Peyer's patch (tissue), 4 donors: ENCODE measurements at regions not wholly inside any gene's neighbourhood (a gene's known extent, or its start where the extent isn't known, plus 50 kb on each side); places are given as distances from the start of the nearest gene placed in this dataset.
"Not testable (repeated sequence)": the region's sequence is repeated elsewhere in the genome, so short reads cannot be mapped to it uniquely, and the experiment has no call there.

Experiments
- CTCF ChIP-seq, 6 experiments: fragments of 450-650 bp in 4 of 6; fragments of 200-600 bp in 2 of 6; sonication (generic) in 1 of 6; IDR thresholded peaks; one replicate each; pipeline ENCODE4 v1.5.1; 2017 to 2019; ENCODE audit warnings: antibody characterized with exemption in 6 of 6, mild to moderate bottlenecking in 3 of 6, moderate library complexity in 1 of 6
- POLR2A ChIP-seq, 2 donors: fragments of 450-650 bp; IDR thresholded peaks; one replicate each; pipeline ENCODE4 v1.5.1; 2017; ENCODE audit warnings: antibody characterized with exemption in 2 of 2, mild to moderate bottlenecking in 2 of 2, moderate library complexity in 2 of 2

- not testable (repeated sequence) for TF ChIP-seq CTCF, POLR2A (IDR thresholded peaks at IDR 0.05)
Observed at GRCh38 chr6:14600306-14600705, 482.7 kb downstream of the CD83 start.
